Sigmoid colon (tissue), 4 donors: ENCODE measurements at regions not wholly inside any gene's neighbourhood (a gene's known extent, or its start where the extent isn't known, plus 50 kb on each side); places are given as distances from the start of the nearest gene placed in this dataset.

Experiments
- EP300 ChIP-seq, 4 donors: sonication (generic); formaldehyde crosslinking; IDR thresholded peaks; one replicate each; pipeline ENCODE4 v1.6.1; 2017; ENCODE audit warnings: antibody characterized with exemption in 4 of 4
- POLR2A ChIP-seq, 2 donors: fragments of 450-650 bp; IDR thresholded peaks; one replicate each; pipeline ENCODE4 v1.6.1; 2016; ENCODE audit warnings: antibody characterized with exemption in 2 of 2, mild to moderate bottlenecking in 2 of 2, moderate library complexity in 2 of 2
- POLR2AphosphoS5 ChIP-seq, 4 donors: sonication (generic); formaldehyde crosslinking; IDR thresholded peaks; one replicate each; pipeline ENCODE4 v1.6.1; 2017; ENCODE audit warnings: antibody characterized with exemption in 4 of 4
- TF ChIP-seq, protein P1 (sequence below), 4 experiments: fragments of 450-650 bp in 3 of 4; fragments of 200-600 bp in 1 of 4; IDR thresholded peaks; one replicate each; pipeline ENCODE4 v1.5.1; 2016 to 2019; ENCODE audit warnings: antibody characterized with exemption in 4 of 4, mild to moderate bottlenecking in 3 of 4, moderate library complexity in 2 of 4

DNA sequence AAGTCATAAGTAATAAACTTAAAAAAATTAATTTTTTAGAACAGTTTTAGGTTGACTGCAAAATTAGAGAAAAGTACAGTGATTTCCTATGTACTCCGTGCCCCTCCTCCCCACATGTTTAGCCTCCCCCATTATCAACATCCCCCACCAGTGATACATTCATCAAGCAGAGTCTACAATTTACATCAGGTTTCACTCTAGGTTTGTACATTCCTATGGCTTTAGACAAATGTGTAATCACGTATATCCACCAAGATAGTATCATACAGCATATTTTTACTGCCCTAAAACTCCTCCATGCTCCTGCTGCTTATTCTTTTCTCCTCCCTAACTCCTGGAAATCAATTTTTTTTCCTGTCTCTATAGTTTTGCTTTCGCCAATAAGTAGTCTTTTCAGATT, 438.7 kb downstream of the LRFN5 start:
- TF ChIP-seq POLR2A (IDR thresholded peaks at IDR 0.05), result no peak
- no peak for TF ChIP-seq EP300 (IDR thresholded peaks at IDR 0.05)
- TF ChIP-seq, protein P1, sequence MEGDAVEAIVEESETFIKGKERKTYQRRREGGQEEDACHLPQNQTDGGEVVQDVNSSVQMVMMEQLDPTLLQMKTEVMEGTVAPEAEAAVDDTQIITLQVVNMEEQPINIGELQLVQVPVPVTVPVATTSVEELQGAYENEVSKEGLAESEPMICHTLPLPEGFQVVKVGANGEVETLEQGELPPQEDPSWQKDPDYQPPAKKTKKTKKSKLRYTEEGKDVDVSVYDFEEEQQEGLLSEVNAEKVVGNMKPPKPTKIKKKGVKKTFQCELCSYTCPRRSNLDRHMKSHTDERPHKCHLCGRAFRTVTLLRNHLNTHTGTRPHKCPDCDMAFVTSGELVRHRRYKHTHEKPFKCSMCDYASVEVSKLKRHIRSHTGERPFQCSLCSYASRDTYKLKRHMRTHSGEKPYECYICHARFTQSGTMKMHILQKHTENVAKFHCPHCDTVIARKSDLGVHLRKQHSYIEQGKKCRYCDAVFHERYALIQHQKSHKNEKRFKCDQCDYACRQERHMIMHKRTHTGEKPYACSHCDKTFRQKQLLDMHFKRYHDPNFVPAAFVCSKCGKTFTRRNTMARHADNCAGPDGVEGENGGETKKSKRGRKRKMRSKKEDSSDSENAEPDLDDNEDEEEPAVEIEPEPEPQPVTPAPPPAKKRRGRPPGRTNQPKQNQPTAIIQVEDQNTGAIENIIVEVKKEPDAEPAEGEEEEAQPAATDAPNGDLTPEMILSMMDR (IDR thresholded peaks at IDR 0.05), result no peak
- no peak for TF ChIP-seq POLR2AphosphoS5 (IDR thresholded peaks at IDR 0.05)
